K562 (cell line): ENCODE measurements at regions not wholly inside any gene's neighbourhood (a gene's known extent, or its start where the extent isn't known, plus 50 kb on each side); places are given as distances from the start of the nearest gene placed in this dataset.

Experiments
- ATAC-seq: fragments of 200-7000 bp; cut with Tn5 transposase; 3 replicates; pipeline ENCODE4 v1.9.1; 2020; ENCODE audit warnings: moderate library complexity
- BruUV-seq: library from RNA; stranded (reverse); fragments of 400-500 nt; replicated peaks from 2 replicates; lab custom pipeline; 2021; lab: Mats Ljungman, UMichigan
- CTCF ChIA-PET: fragments of 300-600 bp; formaldehyde crosslinking; extraction: SDS; loops from one replicate; lab custom pipeline; 2021; ENCODE audit warnings: low intra/inter-chr PET ratio; lab: Yijun Ruan, JAX
- POLR2A ChIA-PET: fragments of 300-600, 350-650 bp; sonication (Branson Sonifier 250); formaldehyde crosslinking; extraction: SDS; loops from one replicate; lab custom pipeline; 2021; ENCODE audit warnings: antibody characterized with exemption, inconsistent platforms; lab: Yijun Ruan, JAX
- DNase-seq, 4 experiments: peaks; one replicate each; pipeline versions ENCODE4 v3.0.0 to v3.0.0-alpha.2; 2011 to 2018; ENCODE audit warnings: low spot score in 3 of 4, mixed read lengths in 3 of 4; ENCODE audit errors: extremely low read depth in 1 of 4
- FAIRE-seq: peaks from 2 replicates; lab custom pipeline; 2011; peaks lifted over from hg19 to GRCh38; lab: Jason Lieb, UNC
- H2AFZ ChIP-seq: 2 replicates; pipeline ENCODE4 v1.6.0; 2011; ENCODE audit warnings: low read depth, low read length, control low read depth, inconsistent platforms
- H3K27ac ChIP-seq: fragments of 200-600 bp; 3 replicates; pipeline ENCODE4 v1.8.0; 2011; ENCODE audit warnings: low read depth, mild to moderate bottlenecking, control low read depth, inconsistent platforms, low read length, moderate library complexity, mixed read lengths; ENCODE audit errors: extremely low read depth
- H3K27me3 ChIP-seq, 2 experiments: fragments of 300-600 bp in 1 of 2; 2 replicates in 1 of 2; 3 replicates in 1 of 2; pipeline versions ENCODE4 v1.6.0 to v1.8.0; 2011; ENCODE audit warnings: inconsistent platforms in 2 of 2, low read length in 2 of 2, mild to moderate bottlenecking in 1 of 2, mixed read lengths in 1 of 2, moderate library complexity in 1 of 2; ENCODE audit not compliant: control insufficient read depth in 2 of 2, insufficient read depth in 2 of 2
- H3K36me3 ChIP-seq: fragments of 300-600 bp; 3 replicates; pipeline ENCODE4 v1.8.0; 2011; ENCODE audit warnings: mild to moderate bottlenecking, low read length, inconsistent platforms; ENCODE audit not compliant: control insufficient read depth, insufficient read depth
- H3K4me1 ChIP-seq, 2 experiments: fragments of 200-600 bp in 1 of 2; replicated peaks in 1 of 2; 2 replicates in 1 of 2; 3 replicates in 1 of 2; pipeline versions ENCODE4 v1.5.1 to v1.8.0; 2011; ENCODE audit warnings: inconsistent platforms in 2 of 2, low read length in 2 of 2, mild to moderate bottlenecking in 1 of 2, mixed read lengths in 1 of 2, moderate library complexity in 1 of 2; ENCODE audit not compliant: control insufficient read depth in 2 of 2, insufficient read depth in 2 of 2
- H3K4me2 ChIP-seq: 2 replicates; pipeline ENCODE4 v1.6.1; 2011; ENCODE audit warnings: low read length, control low read depth, inconsistent platforms, mixed read lengths; ENCODE audit not compliant: insufficient read depth
- H3K4me3 ChIP-seq: fragments of 200-600 bp; sonication (generic), shearing (Covaris generic); 2 replicates; pipeline ENCODE4 v1.5.1; 2016; ENCODE audit warnings: control low read depth, inconsistent platforms
- H3K79me2 ChIP-seq: fragments of 200-600 bp; 3 replicates; pipeline ENCODE4 v1.8.0; 2011; ENCODE audit warnings: low read length, inconsistent platforms; ENCODE audit not compliant: control insufficient read depth, insufficient read depth
- H3K9ac ChIP-seq, 2 experiments: 2 replicates each; pipeline versions ENCODE4 v1.6.0 to v1.6.1; 2011; ENCODE audit warnings: low read depth in 2 of 2, low read length in 2 of 2, control low read depth in 1 of 2, inconsistent platforms in 1 of 2, mild to moderate bottlenecking in 1 of 2, mixed read lengths in 1 of 2; ENCODE audit not compliant: insufficient read depth in 1 of 2
- H3K9me1 ChIP-seq: one replicate; pipeline ENCODE4 v1.6.0; 2011; ENCODE audit warnings: inconsistent platforms, mild to moderate bottlenecking, low read length, moderate library complexity; ENCODE audit not compliant: control insufficient read depth, insufficient read depth
- H3K9me3 ChIP-seq: replicated peaks from 2 replicates; pipeline ENCODE4 v1.5.1; 2011; ENCODE audit warnings: low read depth, low read length, inconsistent platforms; ENCODE audit not compliant: control insufficient read depth, insufficient read depth
- H4K20me1 ChIP-seq: replicated peaks from 2 replicates; pipeline ENCODE4 v1.6.1; 2011; ENCODE audit warnings: low read length, inconsistent platforms, mixed read lengths; ENCODE audit not compliant: control insufficient read depth, insufficient read depth
- ETV5 ChIP-seq: sonication (generic); formaldehyde crosslinking; IDR thresholded peaks from 2 replicates; pipeline ENCODE4 v1.4.0; 2020; ENCODE audit warnings: low read depth, mild to moderate bottlenecking, missing genetic modification reagents
- FOXJ2 ChIP-seq: fragments of 200-800 bp; sonication (Bioruptor generic); IDR thresholded peaks from 2 replicates; pipeline ENCODE4 v1.6.1; 2016; ENCODE audit warnings: missing genetic modification characterization, missing compliant biosample characterization
- HMG20A ChIP-seq: fragments of 450-650 bp; formaldehyde crosslinking; conservative IDR thresholded peaks from 2 replicates; pipeline ENCODE4 v1.4.0; 2020; ENCODE audit warnings: mild to moderate bottlenecking, mixed read lengths
- HNRNPLL ChIP-seq: fragments of 200-400 bp; formaldehyde crosslinking; IDR thresholded peaks from 2 replicates; pipeline ENCODE4 v1.6.1; 2017; ENCODE audit warnings: low read length, low read depth, mild to moderate bottlenecking; ENCODE audit not compliant: poor library complexity, severe bottlenecking
- MAFG ChIP-seq: fragments of 450-650 bp; conservative IDR thresholded peaks from 2 replicates; pipeline ENCODE4 v1.6.1; 2016; ENCODE audit warnings: missing genetic modification characterization, missing compliant biosample characterization
- MBD1 ChIP-seq: fragments of 250-450 bp; sonication (Bioruptor Pico); IDR thresholded peaks from 2 replicates; pipeline ENCODE4 v1.8.0; 2022; ENCODE audit warnings: inconsistent platforms
- MEIS2 ChIP-seq: fragments of 450-650 bp; IDR thresholded peaks from 2 replicates; pipeline ENCODE4 v1.6.1; 2014; ENCODE audit warnings: mild to moderate bottlenecking; ENCODE audit not compliant: partially characterized antibody
- NBN ChIP-seq: fragments of 450-650 bp; IDR thresholded peaks from 2 replicates; pipeline ENCODE4 v1.6.1; 2016; ENCODE audit warnings: low read depth, mild to moderate bottlenecking
- SNIP1 ChIP-seq: fragments of 450-650 bp; IDR thresholded peaks from 2 replicates; pipeline ENCODE4 v1.7.1; 2017; ENCODE audit warnings: low read depth, mild to moderate bottlenecking
- ZBTB33 ChIP-seq: sonication (generic); formaldehyde crosslinking; IDR thresholded peaks from 2 replicates; pipeline ENCODE4 v1.8.1; 2023; ENCODE audit warnings: mild to moderate bottlenecking, missing genetic modification reagents
- ZNF551 ChIP-seq: fragments of 250-450 bp; sonication (Bioruptor Pico); IDR thresholded peaks from 2 replicates; pipeline ENCODE4 v1.5.0; 2021; ENCODE audit warnings: mild to moderate bottlenecking, moderate library complexity
- WGBS: fragments of 100-300 bp; shearing (Covaris generic); methylation state at CpG from one replicate; pipeline ENCODE4 v1.1.6; 2016; ENCODE audit warnings: low coverage, mixed read lengths; ENCODE audit not compliant: insufficient coverage; ENCODE audit errors: missing lambda C conversion rate; 5-methylcytosine and 5-hydroxymethylcytosine counted together
- in situ Hi-C: fragments of 300-500 bp; cut with MboI; formaldehyde crosslinking; loops from 4 replicates; pipeline ENCODE4 v1.15.0; 2018; ENCODE audit warnings: inconsistent platforms, mixed read lengths
- intact Hi-C: fragments of 100-400 bp; cut with micrococcal nuclease; formaldehyde crosslinking; loops from 2 replicates; pipeline ENCODE4 v1.14.2; 2022

GRCh38 chr22:47748271-47748670 lies 985.8 kb downstream of the TBC1D22A start:
- WGBS: 78% methylated on average over 6 of the region's 6 CpGs
- intact Hi-C loops (no loop called here), in situ Hi-C loops (no loop called here)
- CTCF ChIA-PET: no interaction called here
- FAIRE-seq (no peak), ATAC-seq (no peak), DNase-seq (no peak)
- no peak overlapping the region for H3K27ac ChIP-seq
- no peak overlapping the region for H3K9ac ChIP-seq
- H3K4me2 ChIP-seq: no peak overlapping the region
- H3K4me3 ChIP-seq: no peak overlapping the region
- H3K36me3 ChIP-seq: no peaks in the 10 kb centered on the region
- H4K20me1 ChIP-seq: no peaks in the 10 kb centered on the region
- H3K9me3 ChIP-seq: no peaks in the 10 kb centered on the region
- no peaks in the 10 kb centered on the region for H3K4me1 ChIP-seq
- H3K9me1 ChIP-seq: no peaks in the 10 kb centered on the region
- BruUV-seq: no TSS peak
- H2AFZ ChIP-seq: no peak overlapping the region
- POLR2A ChIA-PET: no interaction called here
- H3K79me2 ChIP-seq: no peaks in the 10 kb centered on the region
- TF ChIP-seq MEIS2 (no peak), ZBTB33 (CRISPR knock-in tag) (no peak)
- H3K27me3 ChIP-seq: no peaks in the 10 kb centered on the region

GRCh38 chr22:47740109-47740805 lies 977.8 kb downstream of the TBC1D22A start:
- Histone ChIP-seq H3K4me1 (no peaks in the 10 kb centered on the region), H4K20me1 (no peaks in the 10 kb centered on the region), H3K27me3 (no peaks in the 10 kb centered on the region), H2AFZ (no peak overlapping the region), H3K9me1 (no peaks in the 10 kb centered on the region), H3K4me2 (no peak overlapping the region), H3K4me3 (no peak overlapping the region), H3K9ac (no peak overlapping the region), H3K9me3 (no peaks in the 10 kb centered on the region), H3K27ac (no peak overlapping the region), H3K79me2 (no peaks in the 10 kb centered on the region), H3K36me3 (no peaks in the 10 kb centered on the region; the same call in 2 of the 3 replicates)
- in situ Hi-C loops: no loop called here
- DNase-seq (no peak), ATAC-seq (no peak), FAIRE-seq (no peak)
- no TSS peak for BruUV-seq
- intact Hi-C loops: no loop called here
- CTCF ChIA-PET: no interaction called here
- WGBS: 76% methylated on average over 8 of the region's 10 CpGs
- POLR2A ChIA-PET: interaction anchor here (0.7 kb wide), 1 partner anchor 141 kb away, joined by 3 read pairs; no protein-coding TSS in a partner anchor
- TF ChIP-seq HNRNPLL (no peak), FOXJ2 (tag) (no peak), HMG20A (CRISPR knock-in tag) (no peak), MBD1 (CRISPR knock-in tag) (no peak), NBN (no peak), SNIP1 (no peak), ZNF551 (no peak), ETV5 (CRISPR knock-in tag) (no peak), MAFG (tag) (no peak)
